ENCODE measurements at regions not wholly inside any gene's neighbourhood (a gene's known extent, or its start where the extent isn't known, plus 50 kb on each side); places are given as distances from the start of the nearest gene placed in this dataset.

- DNase-seq (ENCODE audit: missing footprints) (no peak), ATAC-seq (no peak)
- intact Hi-C loops (cut with DNase I): no loop called here
Observed at GRCh38 chr15:91572110-91572509, 281.4 kb upstream of the SLCO3A1 start.

GRCh38 chr15:91576096-91576495, 277.4 kb upstream of the SLCO3A1 start:
- ATAC-seq (no peak), DNase-seq (ENCODE audit: missing footprints) (no peak)
- intact Hi-C loops (cut with DNase I): no loop called here

- ATAC-seq (peak; percentile 26), DNase-seq (ENCODE audit: missing footprints) (no peak)
- intact Hi-C loops (cut with DNase I): no loop called here
Observed at GRCh38 chr15:91578511-91578910, 275.0 kb upstream of the SLCO3A1 start.

- ATAC-seq: no peak
- intact Hi-C loops (cut with DNase I): no loop called here
- no peak for DNase-seq (ENCODE audit: missing footprints)
Observed at GRCh38 chr15:91584895-91585294, 268.6 kb upstream of the SLCO3A1 start.

- no peak for ATAC-seq
- no peak for DNase-seq (ENCODE audit: missing footprints)
- intact Hi-C loops (cut with DNase I): no loop called here
Observed at GRCh38 chr15:91586560-91586959, 266.9 kb upstream of the SLCO3A1 start.

GRCh38 chr15:91589360-91589759, 264.1 kb upstream of the SLCO3A1 start:
- intact Hi-C loops (cut with DNase I): no loop called here
- DNase-seq (ENCODE audit: missing footprints) (no peak), ATAC-seq (no peak)

GRCh38 chr15:91592567-91592966, 260.9 kb upstream of the SLCO3A1 start:
- intact Hi-C loops (cut with DNase I): no loop called here
- ATAC-seq: no peak
- no peak for DNase-seq (ENCODE audit: missing footprints)

- intact Hi-C loops (cut with DNase I): no loop called here
- no peak for ATAC-seq
- DNase-seq (ENCODE audit: missing footprints): no peak
Observed at GRCh38 chr15:91593067-91593466, 260.4 kb upstream of the SLCO3A1 start.

- intact Hi-C loops (cut with DNase I): no loop called here
- no peak for ATAC-seq
- no peak for DNase-seq (ENCODE audit: missing footprints)
Observed at GRCh38 chr15:91593653-91594052, 259.9 kb upstream of the SLCO3A1 start.

GRCh38 chr15:91599261-91599660, 254.2 kb upstream of the SLCO3A1 start:
- intact Hi-C loops (cut with DNase I): no loop called here
- no peak for ATAC-seq
- no peak for DNase-seq (ENCODE audit: missing footprints)

GRCh38 chr15:91603384-91604080, 250.0 kb upstream of the SLCO3A1 start:
- DNase-seq (ENCODE audit: missing footprints) (no peak), ATAC-seq (no peak)
- intact Hi-C loops (cut with DNase I): no loop called here

GRCh38 chr15:91604122-91604521, 249.4 kb upstream of the SLCO3A1 start:
- intact Hi-C loops (cut with DNase I): no loop called here
- ATAC-seq (no peak), DNase-seq (ENCODE audit: missing footprints) (no peak)

- no peak for ATAC-seq
- intact Hi-C loops (cut with DNase I): no loop called here
- DNase-seq (ENCODE audit: missing footprints): no peak
Observed at GRCh38 chr15:91605576-91605975, 247.9 kb upstream of the SLCO3A1 start.

GRCh38 chr15:91609231-91609630, 244.3 kb upstream of the SLCO3A1 start:
- intact Hi-C loops (cut with DNase I): no loop called here
- DNase-seq (ENCODE audit: missing footprints) (no peak), ATAC-seq (no peak)

- intact Hi-C loops (cut with DNase I): no loop called here
- no peak for ATAC-seq
- DNase-seq (ENCODE audit: missing footprints): no peak
Observed at GRCh38 chr15:91609966-91610365, 243.5 kb upstream of the SLCO3A1 start.

- DNase-seq (ENCODE audit: missing footprints) (no peak), ATAC-seq (no peak)
- intact Hi-C loops (cut with DNase I): no loop called here
Observed at GRCh38 chr15:91611561-91612323, 241.8 kb upstream of the SLCO3A1 start.

GRCh38 chr15:91620229-91620628, 233.3 kb upstream of the SLCO3A1 start:
- ATAC-seq (no peak), DNase-seq (ENCODE audit: missing footprints) (no peak)
- intact Hi-C loops (cut with DNase I): loop anchor here (10.0 kb wide), 2 partner anchors 205 to 315 kb away; no protein-coding TSS in a partner anchor

GRCh38 chr15:91622235-91622634, 231.3 kb upstream of the SLCO3A1 start:
- DNase-seq (ENCODE audit: missing footprints): no peak
- intact Hi-C loops (cut with DNase I): loop anchor here (10.0 kb wide), 2 partner anchors 203 to 317 kb away; no protein-coding TSS in a partner anchor
- ATAC-seq: no peak

- no peak for DNase-seq (ENCODE audit: missing footprints)
- intact Hi-C loops (cut with DNase I): loop anchor here (10.0 kb wide), 2 partner anchors 202 to 318 kb away; no protein-coding TSS in a partner anchor
- ATAC-seq: no peak
Observed at GRCh38 chr15:91622711-91623342, 230.7 kb upstream of the SLCO3A1 start.

Measured in Right ventricle myocardium inferior (tissue), 1 donor.